GM19395 (cell line): ENCODE measurements at regions not wholly inside any gene's neighbourhood (a gene's known extent, or its start where the extent isn't known, plus 50 kb on each side); places are given as distances from the start of the nearest gene placed in this dataset.

Experiments
- ATAC-seq: cut with Tn5 transposase; IDR thresholded peaks from one replicate; pipeline ENCODE4 v1.9.1; 2021; ENCODE audit warnings: mild to moderate bottlenecking, moderate library complexity; ENCODE audit not compliant: unreplicated experiment

DNA sequence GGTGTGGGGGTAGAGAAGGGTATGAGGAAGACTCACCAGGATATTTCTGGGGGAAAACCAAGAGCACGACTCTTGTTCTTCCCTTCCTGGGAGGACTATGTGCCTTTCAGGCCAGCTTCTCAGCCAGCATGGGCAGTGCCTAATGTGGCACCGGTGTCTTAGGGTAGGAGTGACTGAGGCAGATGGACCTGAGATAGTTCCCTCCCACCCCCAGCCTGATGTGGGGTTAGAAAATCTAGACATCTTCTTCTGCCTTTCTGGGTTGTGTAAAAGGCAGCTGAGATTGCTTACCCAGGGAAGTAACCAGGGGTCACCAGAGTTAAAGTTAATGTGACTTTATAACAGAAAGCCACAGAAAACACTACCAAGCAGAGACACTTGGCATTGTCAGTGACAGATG is 127.3 kb downstream of the TMA16 start:
- no peak for ATAC-seq

DNA sequence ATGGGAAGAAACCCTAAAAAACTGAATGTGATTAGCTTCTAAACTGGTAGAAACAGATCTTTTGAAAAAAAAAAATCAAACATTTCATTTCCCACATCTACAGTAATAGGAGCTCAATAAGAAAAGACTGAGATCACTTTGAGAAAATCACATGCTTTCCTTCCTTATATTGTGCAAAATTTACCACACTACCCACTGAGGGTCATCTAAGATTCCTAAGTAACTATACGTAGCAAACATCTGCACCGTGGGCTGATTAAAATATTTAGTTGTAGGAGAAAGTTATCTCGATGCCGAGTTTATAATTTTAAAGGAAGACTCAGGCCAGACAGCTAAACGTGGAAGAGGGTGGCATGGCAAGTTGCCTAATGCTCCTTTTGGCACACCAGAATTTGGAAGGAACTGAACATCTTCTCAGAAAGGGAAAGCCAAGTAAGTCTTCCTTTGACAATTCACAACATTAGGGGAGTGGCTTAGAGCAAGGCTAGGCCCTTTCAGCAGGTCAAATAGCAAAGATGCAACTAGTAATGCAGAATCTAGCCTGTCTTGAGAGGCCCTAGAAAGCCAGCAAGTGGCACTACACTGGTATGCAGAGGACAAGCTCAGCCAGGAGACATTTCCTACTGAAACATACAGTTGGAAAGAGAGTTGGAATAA is 128.0 kb downstream of the TMA16 start:
- ATAC-seq, result no peak

DNA sequence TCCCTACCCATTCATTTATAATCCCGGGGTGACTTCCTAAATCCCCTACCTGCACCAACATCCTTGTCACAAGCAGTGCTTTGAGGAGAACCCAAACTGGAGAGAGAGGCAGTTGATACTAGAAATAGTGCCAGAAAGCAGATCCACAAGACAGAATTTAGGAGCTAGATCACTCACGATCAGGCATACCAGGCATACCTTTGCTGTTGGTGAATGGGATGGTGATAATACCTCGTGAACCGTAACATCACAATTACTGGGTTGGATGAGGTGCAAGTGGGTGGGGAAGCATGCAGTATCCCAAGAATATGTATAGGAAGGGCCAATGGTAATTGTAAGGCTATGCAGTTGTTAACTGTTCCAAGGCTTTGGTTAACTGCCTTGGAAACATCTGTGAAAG is 129.3 kb downstream of the TMA16 start:
- no peak for ATAC-seq

DNA sequence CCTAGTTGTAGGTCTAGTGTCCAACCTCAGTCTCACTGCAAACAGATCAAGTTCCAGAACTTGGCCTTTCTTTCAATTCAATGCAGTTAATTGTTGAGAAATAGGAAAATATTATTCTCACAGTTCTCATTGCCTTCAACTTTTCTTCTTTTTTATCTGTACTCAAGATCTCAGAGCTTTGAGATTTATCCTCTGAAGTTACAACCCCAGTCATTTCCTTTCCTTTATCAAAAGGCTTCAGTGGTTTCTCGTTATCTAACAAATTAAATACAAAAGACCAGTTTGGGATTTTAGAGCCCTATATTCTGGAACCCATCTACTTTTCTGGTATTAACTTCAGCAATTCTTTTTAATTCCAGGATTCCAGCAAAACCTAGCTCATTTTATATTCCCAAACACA is 130.2 kb downstream of the TMA16 start:
- no peak for ATAC-seq

DNA sequence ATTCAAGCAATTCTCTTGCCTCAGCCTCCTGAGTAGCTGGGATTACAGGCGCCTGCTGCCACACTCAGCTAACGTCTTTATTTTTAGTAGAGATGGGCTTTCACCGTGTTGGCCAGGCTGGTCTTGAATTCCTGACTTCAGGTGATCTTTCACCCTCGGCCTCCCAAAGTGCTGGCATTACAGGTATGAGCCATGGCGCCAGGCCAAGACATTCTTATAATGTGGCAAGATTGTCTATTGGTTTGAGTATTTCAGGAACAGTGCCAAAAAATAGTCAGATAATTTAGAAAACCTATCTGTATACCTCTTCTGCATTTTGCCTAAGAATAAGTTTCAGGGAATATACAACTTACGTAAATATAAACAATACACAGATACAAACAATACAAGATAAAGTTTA is 136.8 kb downstream of the TMA16 start:
- no peak for ATAC-seq

DNA sequence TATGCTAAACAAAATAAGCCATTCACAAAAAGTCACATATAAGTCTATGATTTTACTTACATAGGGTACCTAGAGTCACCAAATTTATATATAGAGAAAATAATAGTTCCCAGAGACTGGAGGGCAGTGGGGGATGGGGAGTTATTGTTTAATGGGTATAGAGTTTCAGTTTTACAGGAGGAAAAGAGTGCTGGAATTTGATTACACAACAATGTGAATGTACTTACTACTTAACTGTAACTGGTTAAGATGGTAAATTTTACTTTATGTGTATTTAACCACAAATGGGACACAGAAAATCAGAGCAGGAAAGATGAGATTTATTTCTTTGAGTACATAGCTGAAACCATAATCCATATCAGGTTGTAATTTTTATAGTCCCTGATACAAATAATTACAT is 144.4 kb downstream of the TMA16 start:
- no peak for ATAC-seq

DNA sequence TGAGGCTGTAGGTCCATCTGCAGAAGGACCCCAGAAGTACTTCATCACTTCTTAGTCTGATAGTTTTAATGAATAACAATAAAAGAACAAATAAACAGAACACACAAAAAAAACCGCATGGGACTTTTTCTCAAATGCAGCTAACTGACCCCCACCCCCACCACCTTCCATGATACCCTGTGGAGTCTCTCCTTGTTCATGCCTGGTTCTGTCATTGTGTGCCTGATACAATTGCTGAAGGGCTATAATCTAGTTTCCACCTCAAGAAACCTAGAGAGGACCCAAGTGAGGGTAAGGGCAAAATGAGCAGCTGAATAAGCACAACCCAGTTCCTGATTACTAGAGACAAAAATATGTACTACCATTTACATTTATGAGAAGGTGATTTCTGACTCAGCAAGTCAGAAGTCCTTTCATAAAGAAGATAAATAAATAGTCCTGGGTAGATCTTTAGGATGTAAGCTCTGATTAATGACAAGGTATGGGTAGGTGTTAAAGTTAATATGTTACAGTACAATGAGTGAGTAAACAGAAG is 155.1 kb downstream of the TMA16 start:
- no peak for ATAC-seq

DNA sequence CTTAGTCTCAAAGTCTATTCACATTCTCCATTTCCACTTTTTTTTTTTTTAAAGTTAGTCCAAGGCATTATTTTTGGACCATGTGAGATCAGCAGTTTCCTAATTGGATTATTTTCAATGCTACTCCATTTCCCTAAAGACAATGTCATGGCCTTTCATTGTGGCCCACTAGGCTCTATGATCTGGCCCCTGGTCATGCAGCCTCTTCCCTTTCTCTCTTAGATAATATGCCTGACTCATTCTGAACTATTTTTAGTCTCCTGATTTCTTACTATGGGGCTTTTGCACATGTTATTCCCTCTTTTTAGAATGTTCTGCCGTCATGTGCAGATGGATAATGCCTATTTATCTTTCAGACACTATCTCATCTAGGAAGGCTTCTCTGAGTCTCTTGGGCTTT is 157.3 kb downstream of the TMA16 start:
- no peak for ATAC-seq

DNA sequence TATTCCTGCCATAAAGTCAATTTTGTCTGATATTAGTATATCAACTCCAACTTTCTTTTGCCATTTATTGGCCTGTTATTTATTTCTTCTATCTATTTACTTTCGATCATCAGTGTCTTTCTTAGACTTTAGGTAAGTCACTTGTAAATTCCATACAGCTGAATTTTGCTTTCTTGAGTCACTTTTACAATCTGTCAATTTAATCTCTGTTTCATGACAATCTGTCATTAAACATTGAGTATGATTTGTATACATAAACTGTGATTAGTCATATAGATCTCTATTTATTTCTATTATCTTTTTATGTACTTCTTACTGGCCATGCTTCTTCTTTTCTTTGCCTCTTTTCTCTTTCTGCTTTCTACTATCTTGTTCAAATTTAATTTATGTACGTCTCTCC is 160.1 kb downstream of the TMA16 start:
- no peak for ATAC-seq

DNA sequence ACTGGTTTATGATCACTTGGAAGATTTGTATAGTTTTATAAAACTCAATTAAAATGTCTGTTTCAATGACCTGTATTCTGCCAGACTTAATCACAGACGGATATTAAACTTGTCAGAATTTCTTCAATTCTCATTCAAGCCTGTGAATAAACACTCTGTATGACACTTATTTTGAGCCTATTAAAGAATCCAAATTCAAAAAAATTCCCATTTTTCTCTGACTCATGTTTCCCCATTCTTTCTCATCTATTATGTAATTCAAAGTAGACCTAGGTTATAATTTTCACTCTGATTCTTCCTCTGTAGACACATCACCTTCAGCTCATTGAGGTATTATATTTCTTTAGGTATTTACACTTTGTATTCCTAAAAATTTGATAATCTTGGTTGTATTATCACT is 166.1 kb downstream of the TMA16 start:
- no peak for ATAC-seq

DNA sequence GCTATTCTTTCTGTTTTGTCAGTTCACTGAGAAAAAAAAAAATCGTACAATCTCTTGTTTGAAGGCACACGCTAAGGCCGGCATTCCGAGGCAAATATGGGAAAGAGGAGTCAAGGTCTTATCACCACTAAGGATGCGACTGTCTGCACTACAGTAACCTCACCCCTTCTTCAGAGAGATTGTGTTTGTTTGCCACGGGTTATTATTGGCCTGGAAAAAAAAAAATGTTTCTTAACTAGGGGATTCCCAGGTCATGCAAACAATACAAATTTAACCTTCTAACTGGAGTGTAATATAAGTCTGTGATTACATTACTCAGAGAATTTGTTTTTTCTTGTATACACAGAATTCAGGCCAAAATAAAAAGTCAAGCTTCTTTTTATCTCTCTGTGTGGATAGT is 168.3 kb downstream of the TMA16 start:
- ATAC-seq, result peak; percentile 28

DNA sequence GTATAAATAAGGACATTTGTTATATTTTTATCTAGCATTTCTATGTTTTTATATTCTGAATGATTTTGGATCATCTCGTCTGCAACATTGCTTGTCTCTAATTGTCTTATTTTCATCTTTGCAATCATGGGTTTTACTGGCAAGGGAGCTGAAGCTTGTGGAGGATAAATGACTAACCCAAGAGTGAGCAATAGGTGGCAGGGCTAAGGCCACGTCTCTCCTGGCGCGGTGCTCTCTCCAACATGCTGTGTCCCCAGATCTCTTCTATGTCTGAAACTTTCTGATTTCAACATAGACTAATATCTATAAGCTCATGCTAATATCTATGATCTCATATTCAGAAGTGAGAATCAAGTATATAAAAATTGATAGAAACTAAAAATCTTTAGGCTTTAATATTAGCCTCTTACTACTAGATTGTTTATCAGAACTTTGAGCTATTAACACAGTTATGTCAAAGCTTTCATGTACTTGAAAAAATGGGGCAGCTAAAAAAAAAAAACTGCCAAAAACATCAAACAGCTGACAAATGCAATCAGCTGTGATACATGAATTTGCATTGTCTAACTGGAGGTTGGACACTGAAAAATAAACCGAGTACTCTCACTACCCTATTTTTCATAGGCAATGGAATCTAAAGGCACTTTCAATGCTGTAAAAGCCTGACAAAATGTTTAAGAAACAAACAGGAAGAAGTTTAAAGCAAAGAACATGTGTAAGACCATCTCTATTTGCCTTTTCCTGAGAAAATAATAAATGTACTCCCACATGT is 169.2 kb downstream of the TMA16 start:
- peak; percentile 85 for ATAC-seq

DNA sequence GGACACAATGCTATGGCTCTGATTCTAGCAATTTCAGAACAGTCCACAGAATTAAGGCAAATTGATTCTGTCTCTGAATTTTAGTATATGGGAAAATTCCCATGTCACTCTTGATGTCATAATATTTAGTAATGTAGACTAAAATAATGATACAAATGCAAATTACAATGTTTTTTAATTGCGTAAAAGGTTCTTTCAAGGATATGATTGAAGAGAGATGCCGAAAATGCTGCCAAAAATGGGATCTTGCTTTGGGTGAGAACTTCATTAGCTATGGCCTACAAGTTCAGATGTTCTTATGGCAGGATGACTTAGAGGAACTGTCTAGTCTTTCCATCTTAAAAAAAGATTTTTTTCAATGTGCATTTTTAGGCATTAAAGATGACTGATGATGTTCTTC is 170.6 kb downstream of the TMA16 start:
- ATAC-seq, result no peak

DNA sequence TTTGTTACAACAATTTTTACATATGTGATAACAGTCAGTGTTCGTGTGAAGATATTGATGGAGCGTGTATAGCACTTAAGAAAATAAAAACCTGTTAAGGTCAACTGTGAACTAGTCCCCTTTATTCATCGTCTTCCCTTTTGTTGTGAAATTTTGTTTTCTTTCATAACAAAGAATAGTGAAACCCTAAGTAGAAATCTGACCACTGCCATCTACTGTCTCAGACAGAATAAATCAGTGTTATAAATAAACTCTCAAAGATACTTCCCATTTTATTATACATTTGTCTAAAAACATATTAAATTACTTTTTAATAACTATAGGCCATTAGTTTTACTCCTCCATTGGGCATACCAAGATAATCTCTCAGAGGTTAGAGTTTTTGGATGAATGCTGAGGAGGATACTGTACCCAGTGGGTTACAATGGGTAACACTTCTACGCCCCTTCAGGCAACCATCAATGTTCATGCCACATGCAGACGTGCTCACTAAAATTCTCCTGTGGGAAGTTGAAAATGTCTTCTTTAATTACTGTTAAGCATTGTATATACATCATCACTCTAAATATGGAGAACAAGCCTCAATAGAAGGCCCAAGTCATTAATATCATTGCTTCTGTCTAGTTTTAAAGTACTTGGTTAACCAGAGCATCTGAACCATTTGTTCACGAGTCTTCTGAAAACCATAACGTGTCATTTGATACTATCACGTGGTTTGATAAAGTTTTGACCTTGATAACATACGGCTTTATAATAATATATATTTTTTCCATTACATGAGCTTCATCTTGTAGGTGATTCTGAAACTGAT is 171.2 kb downstream of the TMA16 start:
- ATAC-seq, result peak; percentile 45

DNA sequence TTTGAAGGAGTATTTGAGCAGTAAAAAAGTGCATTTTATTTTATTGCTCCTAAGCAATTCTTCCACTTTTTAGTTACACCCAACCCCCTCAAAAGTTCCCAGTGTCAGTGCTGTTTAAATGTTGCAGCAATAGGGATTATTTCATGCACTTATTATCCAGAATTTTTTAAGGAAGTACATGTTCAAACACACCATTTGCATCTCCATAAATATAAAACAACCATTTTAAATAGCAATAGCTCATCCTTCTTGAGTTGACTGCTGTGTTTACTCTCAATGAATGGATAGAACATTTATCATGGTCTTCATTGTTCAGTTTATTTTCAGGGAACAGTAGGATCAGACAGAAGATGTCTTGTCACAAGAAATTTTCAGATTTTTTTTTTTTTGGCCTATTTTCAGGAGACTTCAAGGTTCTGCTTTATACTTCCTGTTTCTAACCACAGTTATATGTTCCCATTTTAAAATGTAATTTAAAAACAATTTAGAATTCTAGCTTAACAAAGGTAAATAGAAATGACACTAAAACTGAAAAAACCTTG is 171.9 kb downstream of the TMA16 start:
- ATAC-seq, result no peak

DNA sequence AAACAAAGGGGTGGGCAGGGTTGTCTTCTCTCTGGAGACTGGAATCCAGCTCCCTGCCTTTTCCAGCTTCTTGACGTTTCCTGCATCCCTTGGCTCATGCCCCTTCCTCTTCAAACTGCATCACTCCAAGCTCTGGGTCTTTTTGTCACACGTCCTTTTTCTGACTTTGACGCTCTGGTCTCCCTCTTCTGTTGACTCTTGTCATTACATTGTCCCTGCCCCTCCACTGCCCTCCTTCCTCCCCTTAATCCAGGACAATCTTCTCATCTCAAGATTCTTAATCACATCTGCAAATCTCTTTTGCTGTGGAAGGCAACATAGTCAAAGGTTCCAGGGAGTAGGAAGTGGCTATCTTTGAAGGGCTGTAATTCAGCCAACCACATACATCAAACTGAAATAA is 178.3 kb downstream of the TMA16 start:
- ATAC-seq, result no peak

DNA sequence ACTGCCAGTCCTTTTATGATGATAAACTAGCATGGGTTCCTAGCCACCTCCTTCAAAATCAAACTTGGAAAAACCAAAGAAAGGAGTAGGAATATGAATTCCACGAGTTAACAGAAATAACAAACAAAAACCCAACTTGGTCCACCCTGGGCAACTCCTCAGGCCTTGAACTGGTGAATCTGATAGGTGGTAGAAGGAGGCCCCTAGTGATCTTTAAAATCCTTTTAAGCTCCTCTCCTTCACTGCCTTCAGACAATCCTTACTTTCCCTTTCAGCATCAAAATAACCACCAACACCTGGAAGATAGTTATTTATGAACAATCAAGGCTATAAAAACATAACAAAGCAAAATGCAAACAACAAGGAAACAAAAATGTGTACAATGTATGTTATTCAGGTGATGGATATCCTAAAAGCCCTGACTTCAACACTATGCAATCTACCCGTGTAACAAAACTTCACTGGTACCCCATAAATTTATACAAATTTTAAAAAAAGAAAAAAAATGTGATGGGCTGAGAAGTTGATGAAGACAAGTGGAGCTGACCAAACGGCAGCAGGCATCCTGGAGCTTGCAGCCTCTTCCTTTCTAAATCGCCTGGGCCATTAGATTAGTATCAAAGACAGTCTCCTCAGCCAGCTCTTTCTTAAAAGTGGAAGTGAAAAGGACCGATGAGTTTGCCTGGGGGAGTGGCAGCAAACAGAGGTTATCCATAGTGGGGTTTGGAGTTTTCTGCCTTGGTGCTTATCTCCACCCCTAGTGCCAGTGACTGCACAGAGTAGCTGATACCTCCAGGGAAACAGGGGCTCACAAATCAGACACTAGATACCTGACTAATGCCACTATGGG is 179.6 kb downstream of the TMA16 start:
- ATAC-seq, result peak; percentile 76

DNA sequence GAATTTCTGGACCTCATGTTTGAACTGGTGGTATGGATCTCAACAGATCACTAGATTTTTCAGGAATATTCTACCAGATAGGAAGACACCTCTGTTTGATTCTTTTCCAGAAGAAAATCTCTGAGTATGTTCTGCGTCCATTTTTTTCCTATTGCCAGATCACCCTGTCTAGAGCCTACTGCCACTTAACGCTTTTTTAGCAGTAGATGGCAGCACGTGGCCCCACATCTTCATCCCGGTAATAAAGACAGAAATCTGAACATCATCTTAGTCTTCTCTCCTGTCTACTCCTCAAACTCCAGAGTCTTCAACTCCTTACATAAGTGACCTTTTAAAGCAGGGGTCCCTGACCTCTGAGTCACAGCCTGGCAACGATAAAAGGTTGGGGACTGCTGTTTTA is 184.7 kb downstream of the TMA16 start:
- no peak for ATAC-seq

DNA sequence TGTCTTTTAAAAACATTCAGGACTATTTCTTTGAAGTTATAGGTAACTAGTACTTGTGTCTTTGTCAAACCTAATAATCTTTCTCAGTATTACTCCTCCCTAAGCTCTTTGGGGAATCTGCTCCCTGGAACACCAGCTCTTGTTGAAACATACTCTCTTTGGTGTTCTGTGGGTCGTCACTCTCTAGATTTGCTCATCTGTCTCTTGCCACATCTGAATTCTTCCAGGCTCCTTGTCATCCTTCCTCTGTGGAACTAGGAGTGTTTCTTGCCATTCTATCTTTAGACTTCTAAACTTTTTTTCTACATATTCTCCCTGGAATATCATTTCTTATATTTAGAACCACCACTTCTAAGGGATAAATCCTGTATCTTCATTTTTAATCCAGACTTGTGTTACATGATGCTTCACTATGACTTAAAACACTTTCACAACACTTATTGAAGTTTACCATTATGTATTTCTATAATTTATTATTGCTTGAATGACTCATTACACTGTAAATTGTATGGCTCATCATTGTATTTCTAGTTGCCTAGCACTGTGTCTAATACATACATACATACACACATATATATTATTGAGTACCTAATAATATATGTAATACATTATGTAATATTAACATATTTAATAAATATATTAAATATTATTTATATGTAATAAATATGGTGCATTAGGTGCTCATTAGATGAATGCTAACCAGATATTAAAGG is 186.1 kb downstream of the TMA16 start:
- ATAC-seq, result no peak
